Stimulated activated CD4-positive, alpha-beta T cell treated with anti-CD3 and anti-CD28 coated beads, Interleukin-2, amount 100 ng/mL, for 48 hours (primary cell): ENCODE measurements at regions not wholly inside any gene's neighbourhood (a gene's known extent, or its start where the extent isn't known, plus 50 kb on each side); places are given as distances from the start of the nearest gene placed in this dataset.

Experiments used
- DNase-seq, 2 donors: peaks; one replicate each; pipeline ENCODE4 v3.0.0-alpha.2; 2020

- DNase-seq: no peak
Observed at GRCh38 chr15:94925680-94926079, 694.3 kb downstream of the MCTP2 start.

DNA sequence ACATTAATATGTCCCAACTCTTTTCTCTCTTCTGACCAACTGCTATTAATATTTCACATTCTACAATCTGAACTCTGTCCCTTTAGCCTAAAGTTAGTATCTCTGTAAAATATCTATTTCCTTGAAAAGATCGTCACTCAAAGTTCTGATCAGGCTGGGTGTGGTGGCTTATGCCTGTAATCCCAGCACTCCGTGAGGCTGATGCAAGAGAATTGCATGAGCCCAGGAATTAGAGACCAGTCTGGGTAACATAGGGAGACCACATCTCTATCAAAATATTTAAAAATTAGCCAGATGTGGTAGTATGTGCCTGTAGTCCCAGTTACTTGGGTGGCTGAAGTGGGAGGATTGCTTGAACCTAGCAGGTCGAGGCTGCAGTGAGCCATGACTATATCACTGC, 695.6 kb downstream of the MCTP2 start:
- DNase-seq: no peak

DNA sequence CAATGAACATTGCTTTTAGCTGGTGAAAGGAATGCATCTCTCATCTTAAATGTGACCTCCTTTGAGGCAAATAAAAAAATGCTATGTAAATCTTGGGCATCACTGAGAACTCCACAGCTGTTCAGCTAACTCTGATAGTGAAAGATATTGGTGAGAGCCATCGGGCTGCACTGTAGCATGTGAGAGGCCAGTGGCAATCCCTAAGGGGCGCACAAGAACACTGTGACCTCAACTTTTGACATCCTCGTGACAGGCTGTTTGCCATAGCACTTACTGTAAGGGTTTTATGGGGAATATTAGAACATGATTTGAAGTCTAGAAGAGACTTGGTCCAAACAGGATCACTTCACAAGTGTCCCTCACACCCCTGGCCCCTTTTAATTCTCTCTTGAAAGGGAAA, 697.9 kb downstream of the MCTP2 start:
- DNase-seq: no peak

GRCh38 chr15:94930441-94930840, 699.1 kb downstream of the MCTP2 start:
- DNase-seq: no peak

- no peak for DNase-seq
Observed at GRCh38 chr15:94930960-94931359, 699.6 kb downstream of the MCTP2 start.

DNA sequence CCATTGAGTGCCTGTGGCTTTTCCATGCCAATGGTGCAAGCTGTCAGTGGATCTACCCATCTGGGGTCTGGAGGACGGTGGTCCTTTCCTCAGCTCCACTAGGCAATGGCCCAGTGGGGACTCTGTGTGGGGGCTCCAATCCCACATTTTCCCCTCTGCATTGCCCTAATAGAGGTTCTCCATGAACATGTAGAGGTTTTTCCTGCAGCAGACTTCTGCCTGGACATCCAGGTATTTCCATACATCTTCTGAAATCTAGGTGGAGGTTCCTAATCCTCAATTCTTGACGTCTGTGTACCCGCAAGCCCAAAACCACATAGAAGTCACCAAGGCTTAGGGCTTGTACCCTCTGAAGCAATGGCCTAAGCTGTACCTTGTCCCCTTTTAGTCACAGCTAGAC, 703.1 kb downstream of the MCTP2 start:
- DNase-seq: no peak

GRCh38 chr15:94937242-94937641, 705.9 kb downstream of the MCTP2 start:
- no peak for DNase-seq

DNA sequence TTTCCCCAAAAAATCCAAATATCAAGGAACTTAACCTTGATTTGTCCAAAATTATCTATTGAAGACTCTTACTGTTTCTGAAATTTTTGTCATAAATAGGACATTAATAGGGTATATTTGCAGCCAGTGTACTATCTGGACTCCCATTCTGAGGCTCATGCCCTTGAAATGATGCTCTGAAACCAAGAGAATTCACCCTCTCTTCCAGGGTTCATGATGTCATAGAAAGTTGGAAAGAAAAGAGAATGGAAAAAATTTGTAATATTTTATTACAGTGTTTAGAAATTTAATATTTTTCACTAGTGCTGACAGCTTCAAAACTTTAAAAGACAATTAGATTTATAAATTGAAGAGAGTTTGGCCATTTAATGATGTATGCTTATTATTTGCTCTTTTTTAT, 712.5 kb downstream of the MCTP2 start:
- DNase-seq: no peak

GRCh38 chr15:94951538-94951937, 720.2 kb downstream of the MCTP2 start:
- no peak for DNase-seq

- DNase-seq: no peak
Observed at GRCh38 chr15:94963953-94964352, 732.6 kb downstream of the MCTP2 start.

DNA sequence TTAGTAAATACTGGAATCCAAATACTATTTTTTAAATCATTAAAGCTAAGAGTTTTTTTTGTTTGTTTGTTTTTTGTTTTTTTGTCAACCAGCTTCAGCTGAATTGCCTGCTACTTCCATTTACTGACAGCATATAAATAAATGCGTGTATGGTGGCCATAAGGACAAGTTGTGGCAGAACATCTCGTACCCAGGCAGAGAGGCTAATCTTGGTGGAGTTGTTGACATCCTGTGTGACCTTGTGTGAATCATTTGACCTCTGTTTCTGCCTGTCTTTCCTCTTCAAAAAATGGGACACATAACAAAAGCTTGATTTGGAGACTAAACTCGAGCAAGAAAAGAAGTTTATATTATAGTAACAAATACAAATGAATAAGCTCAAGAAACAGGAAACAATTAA, 734.2 kb downstream of the MCTP2 start:
- no peak for DNase-seq

DNA sequence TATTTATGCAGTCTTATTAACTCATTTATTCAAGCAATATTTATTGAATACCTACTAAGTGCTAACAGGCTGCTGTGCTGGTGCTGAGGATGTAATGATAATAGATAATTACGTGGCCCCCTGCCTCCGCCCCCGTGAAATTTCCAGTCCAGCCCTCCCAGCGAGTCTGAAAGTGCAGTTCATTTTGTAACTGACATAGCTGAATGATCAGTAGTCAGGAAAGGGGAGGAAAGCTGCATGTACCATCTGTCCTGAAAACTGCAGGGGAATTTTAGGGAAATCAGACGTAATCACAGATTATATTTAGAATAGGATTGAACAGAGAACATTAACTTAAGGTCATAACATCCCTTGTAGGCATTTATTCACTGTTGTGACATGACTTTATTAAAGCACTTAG, 736.8 kb downstream of the MCTP2 start:
- DNase-seq: no peak

DNA sequence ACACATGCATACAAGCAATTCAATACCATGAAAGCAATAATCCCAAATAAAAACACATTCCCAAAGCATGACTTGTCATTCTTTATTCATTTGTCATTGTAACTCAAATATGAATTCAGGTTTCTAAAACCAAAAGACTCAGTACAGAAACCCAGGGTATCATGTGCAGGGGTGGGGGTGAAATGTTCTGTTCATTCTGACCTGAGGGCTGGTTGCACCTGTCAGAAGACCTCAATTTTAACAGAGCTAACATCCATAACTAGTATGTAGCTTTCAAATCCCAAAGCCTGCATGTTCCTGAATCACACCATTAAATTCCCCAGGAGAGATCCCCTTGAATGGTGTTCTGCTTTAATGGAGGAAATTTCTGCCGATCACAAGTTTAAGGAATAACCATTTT, 738.7 kb downstream of the MCTP2 start:
- no peak for DNase-seq

- DNase-seq: no peak
Observed at GRCh38 chr15:94970802-94971201, 739.4 kb downstream of the MCTP2 start.

DNA sequence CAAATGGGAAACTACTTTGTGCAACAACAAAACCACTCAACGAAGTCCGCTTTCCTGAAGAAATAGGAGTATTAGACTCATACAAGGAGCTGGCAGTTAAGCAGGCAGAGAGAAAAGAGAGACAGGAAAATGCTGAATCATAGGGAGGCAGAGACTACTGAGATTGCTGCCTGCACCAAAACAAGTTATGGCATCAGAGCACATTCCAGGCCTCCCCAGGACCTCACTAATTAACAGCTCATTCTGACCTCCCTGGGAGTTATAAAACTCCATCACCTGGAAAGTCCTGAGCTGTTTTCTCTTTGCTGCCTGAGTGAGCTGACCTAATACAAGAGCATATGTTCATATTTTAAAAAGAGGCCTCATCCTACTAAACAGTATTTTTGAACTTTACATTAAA, 741.0 kb downstream of the MCTP2 start:
- DNase-seq: no peak

GRCh38 chr15:94987085-94987484, 755.7 kb downstream of the MCTP2 start:
- no peak for DNase-seq

DNA sequence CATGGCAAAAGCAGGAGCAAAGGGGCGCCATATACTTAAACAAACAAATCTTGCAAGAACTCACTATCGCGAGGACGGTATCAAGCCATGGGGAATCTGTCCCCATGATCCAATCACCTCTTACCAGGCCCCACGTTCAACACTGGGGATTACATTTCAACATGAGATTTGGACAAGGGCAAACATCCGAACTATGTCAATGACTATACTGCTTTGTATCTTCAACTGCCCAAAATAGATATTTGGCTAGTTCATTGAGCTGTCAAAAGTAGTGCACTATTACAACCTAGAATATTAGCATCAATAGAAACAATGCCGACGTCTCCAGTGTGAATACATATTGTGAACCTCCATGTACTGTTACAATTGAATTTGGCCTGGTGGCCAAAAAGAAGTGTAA, 760.4 kb downstream of the MCTP2 start:
- no peak for DNase-seq

- DNase-seq: no peak
Observed at GRCh38 chr15:95009635-95010034, 778.3 kb downstream of the MCTP2 start.

DNA sequence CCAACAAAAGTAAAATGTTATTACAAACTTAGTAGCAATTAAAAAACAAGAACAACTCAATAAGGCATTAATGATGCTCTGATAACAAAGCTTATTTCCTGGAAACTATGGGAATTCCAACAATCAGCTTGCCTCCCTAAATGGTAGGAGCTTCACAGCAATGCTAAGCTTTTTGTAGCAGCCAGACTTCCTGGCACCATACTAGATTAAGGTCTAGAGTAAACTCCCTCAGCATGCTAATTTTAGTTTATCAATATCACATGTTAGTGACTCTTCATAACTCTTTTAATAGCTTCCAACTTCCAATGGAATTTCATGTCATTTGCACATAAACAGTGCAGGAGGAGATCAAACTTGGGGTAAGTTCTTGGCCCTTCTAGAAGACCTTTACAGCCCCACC, 782.0 kb downstream of the MCTP2 start:
- no peak for DNase-seq

GRCh38 chr15:95016511-95017229, 785.3 kb downstream of the MCTP2 start:
- no peak for DNase-seq

DNA sequence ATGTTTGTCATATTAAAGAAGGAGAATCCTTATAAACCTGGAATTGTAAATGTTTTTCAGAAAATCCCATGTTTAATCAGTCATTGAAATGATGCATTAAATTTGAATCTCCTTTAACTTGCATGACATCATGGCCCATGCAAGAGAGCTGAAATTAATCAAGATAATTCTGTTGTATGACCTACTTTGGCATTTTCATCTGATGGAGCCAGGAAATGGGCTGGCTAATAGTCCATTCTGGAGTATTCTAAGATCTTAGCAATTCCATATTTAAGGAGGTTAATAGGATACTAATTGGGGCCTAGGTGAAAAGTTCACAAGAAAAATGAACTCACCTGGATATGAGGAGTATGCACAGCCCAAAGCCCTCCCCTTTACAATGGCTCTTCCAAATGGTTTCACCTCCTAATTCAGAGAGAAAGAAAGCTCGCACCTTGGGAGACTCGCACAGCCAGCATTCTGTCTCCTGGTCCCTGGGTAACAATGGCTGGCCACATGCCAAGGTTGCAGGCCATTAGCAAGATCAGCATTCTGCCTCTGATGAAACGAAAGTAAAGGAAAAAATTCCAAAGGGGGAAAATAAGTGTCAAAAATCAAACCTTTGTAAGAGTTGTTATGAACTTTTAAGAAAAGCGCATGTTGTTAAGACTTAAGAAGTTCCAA, 786.4 kb downstream of the MCTP2 start:
- no peak for DNase-seq

- DNase-seq: no peak
Observed at GRCh38 chr15:95018888-95019545, 787.7 kb downstream of the MCTP2 start.

DNA sequence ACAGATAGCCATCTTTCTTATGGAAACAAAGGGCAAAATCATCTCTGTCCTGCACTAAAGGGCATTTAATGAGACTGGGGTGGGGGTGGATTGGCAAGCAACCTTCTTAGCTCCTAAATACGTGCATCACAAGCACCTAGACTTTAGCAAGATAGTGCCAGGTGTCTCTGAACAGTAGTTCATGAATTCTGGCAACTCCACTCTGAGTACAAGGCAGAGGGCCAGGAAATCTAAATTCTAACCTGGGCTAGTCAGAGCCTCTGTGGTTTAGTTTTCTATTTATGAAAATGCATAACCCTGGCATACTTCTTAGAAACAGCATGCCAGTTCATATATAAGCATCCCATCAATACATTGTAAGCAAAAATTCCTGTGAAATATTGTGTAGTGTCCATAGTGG, 788.5 kb downstream of the MCTP2 start:
- no peak for DNase-seq

GRCh38 chr15:95021816-95022215, 790.5 kb downstream of the MCTP2 start:
- DNase-seq: no peak
